Kidney (tissue), 13 donors: ENCODE measurements at regions not wholly inside any gene's neighbourhood (a gene's known extent, or its start where the extent isn't known, plus 50 kb on each side); places are given as distances from the start of the nearest gene placed in this dataset.

ENCODE experiments used
- DNase-seq, 5 donors: peaks; one replicate each; pipeline ENCODE4 v3.0.0-alpha.2; 2013 to 2020
- FAIRE-seq: peaks from 2 replicates; lab custom pipeline; 2012; peaks lifted over from hg19 to GRCh38; lab: Jason Lieb, UNC
- H3K27ac ChIP-seq, 2 donors: one replicate each; pipeline ENCODE4 v1.7.0; 2013; ENCODE audit warnings: low read depth in 2 of 2, low read length in 2 of 2, inconsistent platforms in 1 of 2
- H3K27me3 ChIP-seq: one replicate; pipeline ENCODE4 v1.7.1; 2013; ENCODE audit warnings: low read length, inconsistent platforms; ENCODE audit not compliant: control insufficient read depth, insufficient read depth
- H3K36me3 ChIP-seq, 3 donors: one replicate each; pipeline versions ENCODE4 v1.7.0 to v1.7.1; 2013; ENCODE audit warnings: low read length in 3 of 3, control low read depth in 1 of 3, inconsistent platforms in 1 of 3; ENCODE audit not compliant: insufficient read depth in 3 of 3, control insufficient read depth in 2 of 3
- H3K4me1 ChIP-seq, 3 donors: one replicate each; pipeline versions ENCODE4 v1.7.0 to v1.7.1; 2013; ENCODE audit warnings: low read length in 3 of 3, inconsistent platforms in 1 of 3, low read depth in 1 of 3; ENCODE audit not compliant: control insufficient read depth in 2 of 3, insufficient read depth in 2 of 3
- H3K4me3 ChIP-seq, 3 donors: one replicate each; pipeline versions ENCODE4 v1.7.0 to v1.8.1; 2013; ENCODE audit warnings: low read length in 3 of 3, control low read depth in 1 of 3, inconsistent platforms in 1 of 3
- H3K9ac ChIP-seq, 3 donors: one replicate each; pipeline versions ENCODE4 v1.7.0 to v1.7.1; 2013; ENCODE audit warnings: low read length in 3 of 3, control low read depth in 1 of 3, inconsistent platforms in 1 of 3
- H3K9me3 ChIP-seq, 3 donors: one replicate each; pipeline versions ENCODE4 v1.7.0 to v1.7.1; 2013; ENCODE audit warnings: low read length in 3 of 3, control low read depth in 1 of 3, inconsistent platforms in 1 of 3; ENCODE audit not compliant: control insufficient read depth in 2 of 3, insufficient read depth in 1 of 3
- intact Hi-C: fragments of 100-400 bp; cut with DNase I; formaldehyde crosslinking; loops from one replicate; pipeline ENCODE4 v1.11.1; 2022
- TF ChIP-seq, protein P1 (sequence below): IDR thresholded peaks from 3 replicates; pipeline ENCODE4 v1.5.1; 2012; ENCODE audit warnings: mild to moderate bottlenecking, moderate library complexity, borderline replicate concordance; ENCODE audit not compliant: insufficient read depth; ENCODE audit errors: extremely low read depth
- donor health status: control.
- donor health status: control.
- donor health status: control.
- donor health status: control.
- donor health status: control.
- donor health status: DM: yes; HTN: yes; CAD: no.
- donor health status: Normal renal cell carcinoma (clear cell type).

DNA sequence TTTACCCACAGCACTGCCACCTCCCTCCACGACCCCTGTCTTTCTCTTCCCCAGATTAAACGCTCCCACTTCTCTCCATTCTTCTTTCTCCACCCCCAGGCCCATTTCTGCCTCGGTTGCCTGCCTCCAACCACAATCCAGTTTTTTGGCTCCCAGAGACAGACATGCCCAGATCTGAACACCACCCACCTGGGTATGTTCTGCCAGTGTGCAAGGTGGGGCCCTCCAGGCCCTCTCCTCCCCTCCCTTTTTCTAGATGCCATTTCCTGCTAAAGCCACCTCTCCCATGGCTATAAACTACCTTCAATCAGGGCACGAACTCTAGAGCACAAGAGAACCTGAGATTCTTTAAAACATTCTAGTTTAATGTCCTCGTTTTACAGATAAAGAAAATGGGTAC lies 63.3 kb downstream of the IRF2BPL start:
- peaks cover 11 to 13% (median 12%) of the 10 kb centered on the region in 3 donors for H3K4me1 ChIP-seq
- FAIRE-seq, result no peak
- H3K9ac ChIP-seq, result no peak overlapping the region
- H3K27me3 ChIP-seq, result no peaks in the 10 kb centered on the region
- no peaks in the 10 kb centered on the region for H3K36me3 ChIP-seq
- DNase-seq, result no peak
- H3K4me3 ChIP-seq, result no peak overlapping the region
- no peak overlapping the region for H3K27ac ChIP-seq
- intact Hi-C loops, result loop anchor here (10.0 kb wide), 1 partner anchor 50 kb away; no protein-coding TSS in a partner anchor
- TF ChIP-seq, protein P1, sequence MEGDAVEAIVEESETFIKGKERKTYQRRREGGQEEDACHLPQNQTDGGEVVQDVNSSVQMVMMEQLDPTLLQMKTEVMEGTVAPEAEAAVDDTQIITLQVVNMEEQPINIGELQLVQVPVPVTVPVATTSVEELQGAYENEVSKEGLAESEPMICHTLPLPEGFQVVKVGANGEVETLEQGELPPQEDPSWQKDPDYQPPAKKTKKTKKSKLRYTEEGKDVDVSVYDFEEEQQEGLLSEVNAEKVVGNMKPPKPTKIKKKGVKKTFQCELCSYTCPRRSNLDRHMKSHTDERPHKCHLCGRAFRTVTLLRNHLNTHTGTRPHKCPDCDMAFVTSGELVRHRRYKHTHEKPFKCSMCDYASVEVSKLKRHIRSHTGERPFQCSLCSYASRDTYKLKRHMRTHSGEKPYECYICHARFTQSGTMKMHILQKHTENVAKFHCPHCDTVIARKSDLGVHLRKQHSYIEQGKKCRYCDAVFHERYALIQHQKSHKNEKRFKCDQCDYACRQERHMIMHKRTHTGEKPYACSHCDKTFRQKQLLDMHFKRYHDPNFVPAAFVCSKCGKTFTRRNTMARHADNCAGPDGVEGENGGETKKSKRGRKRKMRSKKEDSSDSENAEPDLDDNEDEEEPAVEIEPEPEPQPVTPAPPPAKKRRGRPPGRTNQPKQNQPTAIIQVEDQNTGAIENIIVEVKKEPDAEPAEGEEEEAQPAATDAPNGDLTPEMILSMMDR, result no peak
- H3K9me3 ChIP-seq, result no peaks in the 10 kb centered on the region

DNA sequence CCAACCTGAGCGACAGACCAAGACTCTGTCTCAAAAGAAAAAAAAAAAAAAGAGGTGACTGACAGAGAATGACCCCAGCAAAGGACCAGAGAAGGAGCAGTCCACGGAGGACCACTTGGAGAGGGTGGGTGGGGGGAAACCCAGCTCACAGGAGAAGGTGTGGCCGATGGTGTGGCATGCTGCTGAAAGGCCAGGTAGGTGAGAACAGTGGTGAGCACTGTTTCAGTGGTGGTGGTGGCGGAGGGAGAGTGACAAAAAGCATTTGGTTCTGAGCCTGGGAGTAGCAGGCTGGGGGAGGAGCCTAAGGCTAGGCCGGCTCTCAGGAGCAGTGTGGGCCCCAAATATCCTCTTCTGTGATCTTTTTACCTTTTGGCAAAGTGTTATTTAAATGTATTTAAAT lies 63.8 kb downstream of the IRF2BPL start:
- Histone ChIP-seq H3K27ac (no peak overlapping the region), H3K9ac (no peak overlapping the region), H3K27me3 (no peaks in the 10 kb centered on the region), H3K9me3 (no peaks in the 10 kb centered on the region), H3K4me1 (peaks cover 11 to 16% (median 12%) of the 10 kb centered on the region in 3 donors), H3K36me3 (no peaks in the 10 kb centered on the region), H3K4me3 (no peak overlapping the region)
- no peak for FAIRE-seq
- intact Hi-C loops, result loop anchor here (10.0 kb wide), 1 partner anchor 50 kb away; no protein-coding TSS in a partner anchor
- TF ChIP-seq, protein P1, result no peak
- no peak for DNase-seq

DNA sequence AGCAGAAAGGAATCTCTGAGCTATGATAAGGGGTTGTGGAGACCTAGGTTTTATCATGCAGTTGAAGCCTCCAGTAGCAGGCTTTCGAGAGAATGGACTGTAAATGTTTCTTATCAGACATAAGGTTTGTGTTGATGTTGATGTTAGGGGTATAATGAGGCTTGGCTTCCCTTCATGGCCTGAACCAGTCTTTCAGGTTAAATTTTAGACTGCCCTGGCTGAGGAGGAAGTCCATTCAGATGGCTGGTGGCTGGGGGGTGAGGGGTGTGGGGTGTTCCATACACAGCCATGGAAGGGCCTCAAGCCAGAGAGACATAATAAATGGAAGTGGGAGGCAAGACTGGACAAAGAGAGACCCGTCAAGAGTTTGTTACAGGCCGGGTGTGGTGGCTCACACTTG lies 65.1 kb downstream of the IRF2BPL start:
- no peak overlapping the region for H3K9ac ChIP-seq
- H3K36me3 ChIP-seq, result no peaks in the 10 kb centered on the region
- peak overlapping the region in 1 of 2 donors; percentile 41 for H3K27ac ChIP-seq
- DNase-seq (no peak), FAIRE-seq (no peak)
- TF ChIP-seq, protein P1, result no peak
- no peaks in the 10 kb centered on the region for H3K9me3 ChIP-seq
- H3K27me3 ChIP-seq, result no peaks in the 10 kb centered on the region
- intact Hi-C loops, result loop anchor here (10.0 kb wide), 1 partner anchor 51 kb away; no protein-coding TSS in a partner anchor
- no peak overlapping the region for H3K4me3 ChIP-seq
- peaks cover 12 to 16% (median 13%) of the 10 kb centered on the region in 3 donors for H3K4me1 ChIP-seq

DNA sequence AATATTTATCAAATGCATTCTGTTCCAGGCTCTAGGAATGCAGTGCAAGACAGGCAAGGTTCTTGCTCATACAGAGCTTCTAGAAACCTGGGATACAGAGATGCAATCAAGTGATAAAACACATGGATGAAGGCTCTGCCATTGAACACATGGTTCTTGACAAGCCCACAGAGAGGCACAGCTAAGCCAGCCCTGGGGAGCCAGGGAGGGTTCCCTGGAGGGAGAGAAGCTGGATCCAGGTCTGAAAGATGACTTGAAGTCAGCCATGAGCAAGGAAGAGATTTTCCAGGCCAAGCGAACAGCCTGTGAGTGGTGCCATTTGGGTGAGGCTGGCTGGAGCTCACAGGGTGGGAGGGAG lies 66.2 kb downstream of the IRF2BPL start:
- H3K4me1 ChIP-seq, result peaks cover 15 to 23% (median 17%) of the 10 kb centered on the region in 3 donors
- H3K9ac ChIP-seq, result peak overlapping the region in 2 of 3 donors; percentile 9 to 88
- intact Hi-C loops, result loop anchor here (10.0 kb wide), 1 partner anchor 53 kb away; no protein-coding TSS in a partner anchor
- H3K27ac ChIP-seq, result peak overlapping the region; percentile 95 to 96
- no peaks in the 10 kb centered on the region for H3K9me3 ChIP-seq
- H3K36me3 ChIP-seq, result no peaks in the 10 kb centered on the region
- no peaks in the 10 kb centered on the region for H3K27me3 ChIP-seq
- TF ChIP-seq, protein P1, result no peak
- peak overlapping the region; percentile 4 to 58 (median 31) for H3K4me3 ChIP-seq
- DNase-seq, result no peak
- no peak for FAIRE-seq
